GM19025 (cell line): ENCODE measurements at regions not wholly inside any gene's neighbourhood (a gene's known extent, or its start where the extent isn't known, plus 50 kb on each side); places are given as distances from the start of the nearest gene placed in this dataset.

Experiments
- ATAC-seq: cut with Tn5 transposase; IDR thresholded peaks from one replicate; pipeline ENCODE4 v1.9.1; 2021; ENCODE audit warnings: mild to moderate bottlenecking, low read depth, moderate library complexity; ENCODE audit not compliant: unreplicated experiment

- no peak for ATAC-seq
Observed at GRCh38 chr9:82367016-82367415, 378.4 kb downstream of the SPATA31D1 start.

- ATAC-seq, result no peak
Observed at GRCh38 chr9:82367929-82368328, 379.4 kb downstream of the SPATA31D1 start.

GRCh38 chr9:82369251-82369945 is 380.8 kb downstream of the SPATA31D1 start:
- no peak for ATAC-seq

GRCh38 chr9:82375041-82375440 is 386.5 kb downstream of the SPATA31D1 start:
- no peak for ATAC-seq

- no peak for ATAC-seq
Observed at GRCh38 chr9:82376677-82377232, 388.2 kb downstream of the SPATA31D1 start.

- no peak for ATAC-seq
Observed at GRCh38 chr9:82382887-82383616, 394.5 kb downstream of the SPATA31D1 start.

GRCh38 chr9:82385633-82386032 is 397.1 kb downstream of the SPATA31D1 start:
- no peak for ATAC-seq

GRCh38 chr9:82397534-82397933 is 409.0 kb downstream of the SPATA31D1 start:
- no peak for ATAC-seq

- ATAC-seq, result no peak
Observed at GRCh38 chr9:82404196-82404870, 415.8 kb downstream of the SPATA31D1 start.

- no peak for ATAC-seq
Observed at GRCh38 chr9:82404881-82405280, 416.3 kb downstream of the SPATA31D1 start.

GRCh38 chr9:82406456-82407085 is 418.0 kb downstream of the SPATA31D1 start:
- no peak for ATAC-seq

- peak; percentile 86 for ATAC-seq
Observed at GRCh38 chr9:82410306-82410705, 421.7 kb downstream of the SPATA31D1 start.

GRCh38 chr9:82410866-82411265 is 422.3 kb downstream of the SPATA31D1 start:
- no peak for ATAC-seq

GRCh38 chr9:82412586-82413305 is 424.2 kb downstream of the SPATA31D1 start:
- ATAC-seq, result no peak

- no peak for ATAC-seq
Observed at GRCh38 chr9:82417501-82417900, 428.9 kb downstream of the SPATA31D1 start.

GRCh38 chr9:82418334-82418733 is 429.8 kb downstream of the SPATA31D1 start:
- ATAC-seq, result no peak

GRCh38 chr9:82419696-82420486 is 431.3 kb downstream of the SPATA31D1 start:
- ATAC-seq, result no peak

GRCh38 chr9:82421498-82421897 is 432.9 kb downstream of the SPATA31D1 start:
- ATAC-seq, result no peak

GRCh38 chr9:82423700-82424099 is 435.1 kb downstream of the SPATA31D1 start:
- ATAC-seq, result no peak
